NB4 (cell line): ENCODE measurements at regions not wholly inside any gene's neighbourhood (a gene's known extent, or its start where the extent isn't known, plus 50 kb on each side); places are given as distances from the start of the nearest gene placed in this dataset.
"Not testable (repeated sequence)": the region's sequence is repeated elsewhere in the genome, so short reads cannot be mapped to it uniquely, and the experiment has no call there.

Experiments
- POLR2A ChIP-seq: IDR thresholded peaks from 2 replicates; pipeline ENCODE4 v1.6.1; 2011; ENCODE audit warnings: mild to moderate bottlenecking; ENCODE audit not compliant: insufficient read length; ENCODE audit errors: extremely low read depth
- TF ChIP-seq, protein P1 (sequence below): IDR thresholded peaks from one replicate; pipeline ENCODE4 v1.5.1; 2012; ENCODE audit warnings: low read depth, low read length
- TF ChIP-seq, protein P2 (sequence below): IDR thresholded peaks from 2 replicates; pipeline ENCODE4 v1.6.1; 2011; ENCODE audit warnings: low read depth, low read length

DNA sequence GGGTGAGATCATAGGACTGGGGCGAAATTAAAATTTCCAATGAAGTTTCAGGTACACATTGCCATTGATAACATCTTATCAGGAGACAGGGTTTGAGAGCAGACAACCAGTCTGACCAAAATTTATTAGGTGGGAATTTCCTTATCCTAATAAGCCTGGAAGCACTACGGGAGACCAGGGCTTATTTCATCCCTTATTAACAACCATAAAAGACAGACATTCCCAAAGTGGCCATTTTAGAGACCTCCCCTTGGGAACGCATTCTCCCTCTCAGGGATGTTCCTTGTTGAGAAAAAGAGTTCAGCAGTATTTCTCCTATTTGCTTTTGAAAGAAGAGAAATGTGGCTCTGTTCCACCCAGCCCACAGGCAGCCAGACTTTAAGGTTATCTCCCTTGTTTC lies 182.4 kb upstream of the SMLR1 start:
- TF ChIP-seq, protein P1, sequence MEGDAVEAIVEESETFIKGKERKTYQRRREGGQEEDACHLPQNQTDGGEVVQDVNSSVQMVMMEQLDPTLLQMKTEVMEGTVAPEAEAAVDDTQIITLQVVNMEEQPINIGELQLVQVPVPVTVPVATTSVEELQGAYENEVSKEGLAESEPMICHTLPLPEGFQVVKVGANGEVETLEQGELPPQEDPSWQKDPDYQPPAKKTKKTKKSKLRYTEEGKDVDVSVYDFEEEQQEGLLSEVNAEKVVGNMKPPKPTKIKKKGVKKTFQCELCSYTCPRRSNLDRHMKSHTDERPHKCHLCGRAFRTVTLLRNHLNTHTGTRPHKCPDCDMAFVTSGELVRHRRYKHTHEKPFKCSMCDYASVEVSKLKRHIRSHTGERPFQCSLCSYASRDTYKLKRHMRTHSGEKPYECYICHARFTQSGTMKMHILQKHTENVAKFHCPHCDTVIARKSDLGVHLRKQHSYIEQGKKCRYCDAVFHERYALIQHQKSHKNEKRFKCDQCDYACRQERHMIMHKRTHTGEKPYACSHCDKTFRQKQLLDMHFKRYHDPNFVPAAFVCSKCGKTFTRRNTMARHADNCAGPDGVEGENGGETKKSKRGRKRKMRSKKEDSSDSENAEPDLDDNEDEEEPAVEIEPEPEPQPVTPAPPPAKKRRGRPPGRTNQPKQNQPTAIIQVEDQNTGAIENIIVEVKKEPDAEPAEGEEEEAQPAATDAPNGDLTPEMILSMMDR: not testable (repeated sequence)
- TF ChIP-seq, protein P2, sequence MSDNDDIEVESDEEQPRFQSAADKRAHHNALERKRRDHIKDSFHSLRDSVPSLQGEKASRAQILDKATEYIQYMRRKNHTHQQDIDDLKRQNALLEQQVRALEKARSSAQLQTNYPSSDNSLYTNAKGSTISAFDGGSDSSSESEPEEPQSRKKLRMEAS: not testable (repeated sequence)
- TF ChIP-seq POLR2A: not testable (repeated sequence)
